ENCODE measurements at regions not wholly inside any gene's neighbourhood (a gene's known extent, or its start where the extent isn't known, plus 50 kb on each side); places are given as distances from the start of the nearest gene placed in this dataset.

GRCh38 chr16:86739178-86739577, 160.8 kb downstream of the FOXL1 start:
- no peak for TF ChIP-seq EZH2phosphoT487 (IDR thresholded peaks at IDR 0.05; ENCODE audit: insufficient read depth, low read depth)
- no peak for TF ChIP-seq EZH2 (IDR thresholded peaks at IDR 0.05; ENCODE audit: insufficient read depth, poor library complexity, severe bottlenecking)

Measured in GM23248 (cell line).